CD14-positive monocyte (primary cell): ENCODE measurements at regions not wholly inside any gene's neighbourhood (a gene's known extent, or its start where the extent isn't known, plus 50 kb on each side); places are given as distances from the start of the nearest gene placed in this dataset.

Source experiments
- DNase-seq, 3 donors: peaks; one replicate each; pipeline ENCODE4 v3.0.0-alpha.2; 2011 to 2022
- H2AFZ ChIP-seq: 2 replicates; pipeline ENCODE4 v1.6.0; 2012; ENCODE audit warnings: mild to moderate bottlenecking, low read depth, low read length, inconsistent platforms; ENCODE audit not compliant: insufficient read depth, poor library complexity, severe bottlenecking
- H3K27ac ChIP-seq, 2 donors: 1 replicate in 1 of 2; 2 replicates in 1 of 2; pipeline ENCODE4 v1.5.1; 2012 to 2013; ENCODE audit warnings: low read length in 2 of 2, control low read depth in 1 of 2, inconsistent platforms in 1 of 2, low read depth in 1 of 2, mild to moderate bottlenecking in 1 of 2
- H3K27me3 ChIP-seq, 2 donors: one replicate each; pipeline versions ENCODE4 v1.6.0 to v1.6.1; 2011 to 2013; ENCODE audit warnings: low read length in 2 of 2; ENCODE audit not compliant: control insufficient read depth in 2 of 2, insufficient read depth in 2 of 2
- H3K36me3 ChIP-seq, 2 donors: replicated peaks in 1 of 2; 1 replicate in 1 of 2; 2 replicates in 1 of 2; pipeline versions ENCODE4 v1.5.1 to v1.6.1; 2012 to 2013; ENCODE audit warnings: low read length in 2 of 2, control low read depth in 1 of 2, inconsistent platforms in 1 of 2, mild to moderate bottlenecking in 1 of 2; ENCODE audit not compliant: insufficient read depth in 2 of 2, control insufficient read depth in 1 of 2
- H3K4me1 ChIP-seq, 2 donors: 1 replicate in 1 of 2; 2 replicates in 1 of 2; pipeline versions ENCODE4 v1.5.1 to v1.6.1; 2012 to 2013; ENCODE audit warnings: low read length in 2 of 2, control low read depth in 1 of 2, inconsistent platforms in 1 of 2, mild to moderate bottlenecking in 1 of 2, moderate library complexity in 1 of 2; ENCODE audit not compliant: insufficient read depth in 2 of 2, control insufficient read depth in 1 of 2
- H3K4me2 ChIP-seq: replicated peaks from 2 replicates; pipeline ENCODE3; 2012; ENCODE audit warnings: low read length, moderate library complexity, mild to moderate bottlenecking; ENCODE audit not compliant: poor library complexity, severe bottlenecking; ENCODE audit errors: extremely low read depth
- H3K4me3 ChIP-seq, 3 experiments: fragments of 200-600 bp in 1 of 3; sonication (generic) in 1 of 3; replicated peaks in 1 of 3; 1 replicate in 2 of 3; 2 replicates in 1 of 3; pipeline ENCODE4 v1.5.1; 2011 to 2013; ENCODE audit warnings: low read length in 3 of 3, mild to moderate bottlenecking in 3 of 3, control low read depth in 2 of 3, low read depth in 2 of 3, inconsistent platforms in 1 of 3, moderate library complexity in 1 of 3
- H3K79me2 ChIP-seq: 2 replicates; pipeline ENCODE4 v1.6.0; 2012; ENCODE audit warnings: mild to moderate bottlenecking, control low read depth, inconsistent platforms, low read length, moderate library complexity; ENCODE audit not compliant: insufficient read depth
- H3K9ac ChIP-seq: 2 replicates; pipeline ENCODE4 v1.6.0; 2017; ENCODE audit warnings: low read length, mild to moderate bottlenecking; ENCODE audit not compliant: insufficient read depth, poor library complexity, severe bottlenecking
- H3K9me3 ChIP-seq, 2 donors: replicated peaks in 1 of 2; 1 replicate in 1 of 2; 2 replicates in 1 of 2; pipeline versions ENCODE4 v1.5.1 to v1.6.1; 2012 to 2013; ENCODE audit warnings: low read length in 2 of 2, control low read depth in 1 of 2; ENCODE audit not compliant: control insufficient read depth in 1 of 2, insufficient read depth in 1 of 2
- H4K20me1 ChIP-seq: 2 replicates; pipeline ENCODE4 v1.6.0; 2012; ENCODE audit warnings: mild to moderate bottlenecking, low read length, control low read depth, moderate library complexity; ENCODE audit not compliant: insufficient read depth
- H3K27ac Mint-ChIP-seq, 7 donors: one replicate each; pipeline ENCODE4 v1.8.0; 2020; ENCODE audit warnings: mild to moderate bottlenecking in 7 of 7, mixed read lengths in 7 of 7, moderate library complexity in 6 of 7, inconsistent platforms in 2 of 7
- H3K27me3 Mint-ChIP-seq, 3 donors: one replicate each; pipeline ENCODE4 v1.8.0; 2021 to 2022; ENCODE audit warnings: low read depth in 3 of 3, mild to moderate bottlenecking in 3 of 3, mixed read lengths in 3 of 3, moderate library complexity in 3 of 3, inconsistent platforms in 1 of 3
- H3K36me3 Mint-ChIP-seq, 2 donors: one replicate each; pipeline ENCODE4 v1.8.0; 2020; ENCODE audit warnings: mixed read lengths in 2 of 2, inconsistent platforms in 1 of 2, mild to moderate bottlenecking in 1 of 2
- H3K4me1 Mint-ChIP-seq: one replicate; pipeline ENCODE4 v1.8.0; 2020; ENCODE audit warnings: mild to moderate bottlenecking, mixed read lengths
- H3K4me3 Mint-ChIP-seq, 2 donors: one replicate each; pipeline ENCODE4 v1.8.0; 2020; ENCODE audit warnings: mild to moderate bottlenecking in 2 of 2, mixed read lengths in 2 of 2, moderate library complexity in 1 of 2
- H3K9me3 Mint-ChIP-seq, 7 donors: one replicate each; pipeline ENCODE4 v1.8.0; 2020 to 2022; ENCODE audit warnings: mixed read lengths in 7 of 7, mild to moderate bottlenecking in 6 of 7, moderate library complexity in 6 of 7, inconsistent platforms in 2 of 7
- WGBS: methylation state at CpG from one replicate; pipeline ENCODE4 v1.1.5; 2013; ENCODE audit warnings: missing lambda C conversion rate; ENCODE audit not compliant: insufficient coverage; 5-methylcytosine and 5-hydroxymethylcytosine counted together
- intact Hi-C, 2 donors: fragments of 100-400 bp; cut with micrococcal nuclease; formaldehyde crosslinking; loops; one replicate each; pipeline versions ENCODE4 v1.15.0 to v1.15.1; 2023
- TF ChIP-seq, protein P1 (sequence below): fragments of 200-600 bp; IDR thresholded peaks from one replicate; pipeline ENCODE4 v1.8.0; 2022; ENCODE audit warnings: antibody characterized with exemption, mild to moderate bottlenecking

DNA sequence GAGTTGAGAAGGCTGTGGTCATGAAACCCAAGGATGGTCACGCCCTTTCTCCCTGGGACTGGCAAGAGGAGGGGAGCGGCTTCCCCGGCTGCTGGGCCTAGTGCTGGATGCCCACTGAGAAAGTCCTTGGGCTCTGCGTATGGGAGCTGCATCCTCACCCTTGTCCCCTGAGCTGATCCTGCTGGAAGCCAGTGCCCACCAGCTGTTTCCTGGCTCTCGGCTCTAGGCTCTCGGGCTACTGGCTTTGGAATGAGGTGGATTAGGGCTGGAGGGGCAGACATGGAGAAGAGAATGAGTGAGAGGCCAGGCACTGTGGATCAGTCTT is 149.3 kb upstream of the PPP1R26 start:
- H4K20me1 ChIP-seq, result no peaks in the 10 kb centered on the region
- 92% methylated on average over 5 of the region's 6 CpGs for WGBS
- no peak overlapping the region for H3K4me3 Mint-ChIP-seq
- no peaks in the 10 kb centered on the region for H3K36me3 Mint-ChIP-seq
- no peaks in the 10 kb centered on the region for H3K27me3 ChIP-seq
- no peaks in the 10 kb centered on the region for H3K36me3 ChIP-seq
- no peak overlapping the region for H3K27ac ChIP-seq
- no peaks in the 10 kb centered on the region for H3K4me1 ChIP-seq
- no peaks in the 10 kb centered on the region for H3K79me2 ChIP-seq
- H2AFZ ChIP-seq, result no peak overlapping the region
- no peak overlapping the region for H3K9ac ChIP-seq
- H3K4me3 ChIP-seq, result no peak overlapping the region
- H3K4me2 ChIP-seq, result no peak overlapping the region
- H3K27me3 Mint-ChIP-seq, result peaks cover 2 to 9% (median 3%) of the 10 kb centered on the region in 3 donors
- TF ChIP-seq, protein P1, sequence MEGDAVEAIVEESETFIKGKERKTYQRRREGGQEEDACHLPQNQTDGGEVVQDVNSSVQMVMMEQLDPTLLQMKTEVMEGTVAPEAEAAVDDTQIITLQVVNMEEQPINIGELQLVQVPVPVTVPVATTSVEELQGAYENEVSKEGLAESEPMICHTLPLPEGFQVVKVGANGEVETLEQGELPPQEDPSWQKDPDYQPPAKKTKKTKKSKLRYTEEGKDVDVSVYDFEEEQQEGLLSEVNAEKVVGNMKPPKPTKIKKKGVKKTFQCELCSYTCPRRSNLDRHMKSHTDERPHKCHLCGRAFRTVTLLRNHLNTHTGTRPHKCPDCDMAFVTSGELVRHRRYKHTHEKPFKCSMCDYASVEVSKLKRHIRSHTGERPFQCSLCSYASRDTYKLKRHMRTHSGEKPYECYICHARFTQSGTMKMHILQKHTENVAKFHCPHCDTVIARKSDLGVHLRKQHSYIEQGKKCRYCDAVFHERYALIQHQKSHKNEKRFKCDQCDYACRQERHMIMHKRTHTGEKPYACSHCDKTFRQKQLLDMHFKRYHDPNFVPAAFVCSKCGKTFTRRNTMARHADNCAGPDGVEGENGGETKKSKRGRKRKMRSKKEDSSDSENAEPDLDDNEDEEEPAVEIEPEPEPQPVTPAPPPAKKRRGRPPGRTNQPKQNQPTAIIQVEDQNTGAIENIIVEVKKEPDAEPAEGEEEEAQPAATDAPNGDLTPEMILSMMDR, result no peak
- DNase-seq, result peak in 1 of 3 donors; percentile 0
- no peaks in the 10 kb centered on the region for H3K9me3 ChIP-seq
- no peak overlapping the region for H3K27ac Mint-ChIP-seq
- H3K4me1 Mint-ChIP-seq, result no peaks in the 10 kb centered on the region
- intact Hi-C loops, result no loop called here
- H3K9me3 Mint-ChIP-seq, result peaks cover 0 to 13% (median 0%) of the 10 kb centered on the region in 7 donors

DNA sequence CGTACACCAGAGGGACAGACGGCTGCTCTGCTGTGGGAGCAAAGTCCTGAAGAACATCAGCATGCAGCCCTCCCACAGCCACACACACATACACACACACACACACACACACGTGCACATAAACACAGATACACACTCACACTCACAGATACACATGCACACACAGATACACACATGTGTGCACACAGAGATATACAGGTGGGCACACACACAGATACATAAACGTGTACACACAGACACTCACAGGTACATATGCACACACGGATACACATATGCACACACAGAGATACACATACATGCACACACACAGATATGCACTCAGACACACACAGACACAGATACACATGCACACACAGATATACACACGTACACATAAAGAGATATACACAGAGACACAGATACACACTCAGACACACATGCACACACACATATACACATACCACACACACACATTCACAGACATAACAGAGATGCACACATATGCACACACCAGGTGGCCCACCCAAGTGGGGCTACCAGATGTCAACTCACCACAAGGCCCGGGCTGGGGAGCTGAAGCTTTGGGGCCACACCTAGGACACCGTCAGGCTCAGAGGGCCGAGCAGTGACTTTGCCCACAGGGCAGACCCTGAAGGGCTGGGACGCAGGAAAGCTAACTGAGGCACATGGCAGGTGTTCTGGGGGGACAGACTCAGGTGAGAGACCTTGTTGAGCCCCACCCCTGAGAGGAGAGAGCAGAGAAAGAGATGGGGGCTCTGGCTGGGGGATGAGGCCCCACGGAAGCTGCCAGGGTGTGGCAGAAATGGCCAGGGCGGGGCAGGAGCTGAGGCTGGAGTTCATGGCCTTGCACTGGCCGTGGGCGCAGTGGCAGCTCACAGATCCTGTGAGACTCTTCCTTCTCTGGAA is 148.6 kb upstream of the PPP1R26 start:
- Histone ChIP-seq H3K4me1 (no peaks in the 10 kb centered on the region), H3K9me3 (no peaks in the 10 kb centered on the region), H3K9ac (no peak overlapping the region), H3K79me2 (no peaks in the 10 kb centered on the region), H2AFZ (no peak overlapping the region), H3K4me2 (no peak overlapping the region), H3K27me3 (no peaks in the 10 kb centered on the region), H3K27ac (no peak overlapping the region), H3K36me3 (no peaks in the 10 kb centered on the region), H3K4me3 (no peak overlapping the region), H4K20me1 (no peaks in the 10 kb centered on the region)
- Mint-ChIP-seq H3K27me3 (peaks cover 0 to 9% (median 3%) of the 10 kb centered on the region in 3 donors), H3K9me3 (peaks cover 0 to 13% (median 0%) of the 10 kb centered on the region in 7 donors), H3K36me3 (no peaks in the 10 kb centered on the region), H3K27ac (no peak overlapping the region), H3K4me1 (no peaks in the 10 kb centered on the region), H3K4me3 (no peak overlapping the region)
- WGBS, result 89% methylated on average over 13 of the region's 14 CpGs
- TF ChIP-seq, protein P1, result no peak
- DNase-seq, result peak in 1 of 3 donors; percentile 1
- intact Hi-C loops, result no loop called here
